DND-41 (cell line): ENCODE measurements at regions not wholly inside any gene's neighbourhood (a gene's known extent, or its start where the extent isn't known, plus 50 kb on each side); places are given as distances from the start of the nearest gene placed in this dataset.
"Not testable (repeated sequence)": the region's sequence is repeated elsewhere in the genome, so short reads cannot be mapped to it uniquely, and the experiment has no call there.

Source experiments
- EZH2 ChIP-seq: IDR thresholded peaks from 3 replicates; pipeline ENCODE4 v1.6.1; 2012; ENCODE audit warnings: borderline replicate concordance, low read depth, mild to moderate bottlenecking, moderate library complexity, low read length, inconsistent platforms; ENCODE audit not compliant: severe bottlenecking
- TF ChIP-seq, protein P1 (sequence below): IDR thresholded peaks from 2 replicates; pipeline ENCODE4 v1.5.1; 2012; ENCODE audit warnings: borderline replicate concordance, low read length, moderate library complexity, mild to moderate bottlenecking; ENCODE audit not compliant: poor library complexity, severe bottlenecking; ENCODE audit errors: extremely low read depth

- not testable (repeated sequence) for TF ChIP-seq EZH2
- TF ChIP-seq, protein P1, sequence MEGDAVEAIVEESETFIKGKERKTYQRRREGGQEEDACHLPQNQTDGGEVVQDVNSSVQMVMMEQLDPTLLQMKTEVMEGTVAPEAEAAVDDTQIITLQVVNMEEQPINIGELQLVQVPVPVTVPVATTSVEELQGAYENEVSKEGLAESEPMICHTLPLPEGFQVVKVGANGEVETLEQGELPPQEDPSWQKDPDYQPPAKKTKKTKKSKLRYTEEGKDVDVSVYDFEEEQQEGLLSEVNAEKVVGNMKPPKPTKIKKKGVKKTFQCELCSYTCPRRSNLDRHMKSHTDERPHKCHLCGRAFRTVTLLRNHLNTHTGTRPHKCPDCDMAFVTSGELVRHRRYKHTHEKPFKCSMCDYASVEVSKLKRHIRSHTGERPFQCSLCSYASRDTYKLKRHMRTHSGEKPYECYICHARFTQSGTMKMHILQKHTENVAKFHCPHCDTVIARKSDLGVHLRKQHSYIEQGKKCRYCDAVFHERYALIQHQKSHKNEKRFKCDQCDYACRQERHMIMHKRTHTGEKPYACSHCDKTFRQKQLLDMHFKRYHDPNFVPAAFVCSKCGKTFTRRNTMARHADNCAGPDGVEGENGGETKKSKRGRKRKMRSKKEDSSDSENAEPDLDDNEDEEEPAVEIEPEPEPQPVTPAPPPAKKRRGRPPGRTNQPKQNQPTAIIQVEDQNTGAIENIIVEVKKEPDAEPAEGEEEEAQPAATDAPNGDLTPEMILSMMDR, result not testable (repeated sequence)
These were observed 200.1 kb downstream of the POTEG start for GRCh38 chr14:19234059-19234458.
